DND-41 (cell line): ENCODE measurements at regions not wholly inside any gene's neighbourhood (a gene's known extent, or its start where the extent isn't known, plus 50 kb on each side); places are given as distances from the start of the nearest gene placed in this dataset.

ENCODE experiments used
- CTCF ChIP-seq: IDR thresholded peaks from 2 replicates; pipeline ENCODE4 v1.5.1; 2012; ENCODE audit warnings: borderline replicate concordance, low read length, moderate library complexity, mild to moderate bottlenecking; ENCODE audit not compliant: poor library complexity, severe bottlenecking; ENCODE audit errors: extremely low read depth
- EZH2 ChIP-seq: IDR thresholded peaks from 3 replicates; pipeline ENCODE4 v1.6.1; 2012; ENCODE audit warnings: borderline replicate concordance, low read depth, mild to moderate bottlenecking, moderate library complexity, low read length, inconsistent platforms; ENCODE audit not compliant: severe bottlenecking

- no peak for TF ChIP-seq EZH2
- TF ChIP-seq CTCF, result no peak
Measured at GRCh38 chr20:24765316-24766142, 183.5 kb upstream of the CST7 start.
